K562 (cell line): ENCODE measurements at regions not wholly inside any gene's neighbourhood (a gene's known extent, or its start where the extent isn't known, plus 50 kb on each side); places are given as distances from the start of the nearest gene placed in this dataset.

Experiments used
- CTCF ChIP-seq, 3 experiments: IDR thresholded peaks in 2 of 3; conservative IDR thresholded peaks in 1 of 3; 2 replicates each; pipeline ENCODE4 v1.5.1; 2011 to 2012; ENCODE audit warnings: low read length in 3 of 3, mild to moderate bottlenecking in 3 of 3, control low read depth in 2 of 3, improper control_type of control experiment in 1 of 3, inconsistent platforms in 1 of 3, low read depth in 1 of 3, mixed read lengths in 1 of 3, moderate library complexity in 1 of 3; ENCODE audit not compliant: insufficient read depth in 2 of 3
- KLF13 ChIP-seq: fragments of 450-650 bp; IDR thresholded peaks from 2 replicates; pipeline ENCODE4 v1.6.1; 2016; ENCODE audit warnings: missing genetic modification characterization, low read depth, mild to moderate bottlenecking, missing compliant biosample characterization, moderate library complexity, borderline replicate concordance
- LEF1 ChIP-seq: fragments of 450-650 bp; IDR thresholded peaks from 2 replicates; pipeline ENCODE4 v1.6.1; 2016; ENCODE audit warnings: mild to moderate bottlenecking
- POLR2AphosphoS5 ChIP-seq: IDR thresholded peaks from 2 replicates; pipeline ENCODE4 v1.6.1; 2011; ENCODE audit warnings: mild to moderate bottlenecking, low read depth, low read length, moderate library complexity; ENCODE audit not compliant: control insufficient read depth, insufficient read depth
- RNF219 ChIP-seq: fragments of 250-450 bp; sonication (Bioruptor Pico); IDR thresholded peaks from 2 replicates; pipeline ENCODE4 v1.5.0; 2022; ENCODE audit warnings: mild to moderate bottlenecking
- SP1 ChIP-seq: sonication (generic); formaldehyde crosslinking; IDR thresholded peaks from 2 replicates; pipeline ENCODE4 v1.8.1; 2022; ENCODE audit warnings: mild to moderate bottlenecking, missing genetic modification reagents
- SP2 ChIP-seq: IDR thresholded peaks from 2 replicates; pipeline ENCODE4 v1.6.1; 2011; ENCODE audit warnings: mild to moderate bottlenecking, low read depth, low read length, moderate library complexity; ENCODE audit not compliant: poor library complexity, severe bottlenecking; ENCODE audit errors: extremely low read depth
- TAF1 ChIP-seq: IDR thresholded peaks from 2 replicates; pipeline ENCODE4 v1.6.1; 2011; ENCODE audit warnings: mild to moderate bottlenecking, low read length, moderate library complexity; ENCODE audit not compliant: insufficient read depth, control insufficient read depth, severe bottlenecking; ENCODE audit errors: extremely low read depth
- ZNF121 ChIP-seq: sonication (generic); formaldehyde crosslinking; conservative IDR thresholded peaks from 2 replicates; pipeline ENCODE4 v1.8.0; 2022; ENCODE audit warnings: missing genetic modification reagents
- ZNF444 ChIP-seq: fragments of 250-450 bp; sonication (Bioruptor Pico); IDR thresholded peaks from 2 replicates; pipeline ENCODE4 v1.4.0; 2020; ENCODE audit warnings: mild to moderate bottlenecking, moderate library complexity
- ZNF512 ChIP-seq: IDR thresholded peaks from 2 replicates; pipeline ENCODE4 v1.6.1; 2016; ENCODE audit warnings: missing genetic modification characterization, missing compliant biosample characterization
- ZNF668 ChIP-seq: fragments of 250-450 bp; sonication (Bioruptor Pico); IDR thresholded peaks from 2 replicates; pipeline ENCODE4 v1.8.0; 2022; ENCODE audit warnings: mild to moderate bottlenecking, inconsistent platforms
- TF ChIP-seq, protein P1 (sequence below): sonication (generic); formaldehyde crosslinking; IDR thresholded peaks from 2 replicates; pipeline ENCODE4 v1.8.0; 2022; ENCODE audit warnings: mild to moderate bottlenecking, missing genetic modification reagents, borderline replicate concordance

DNA sequence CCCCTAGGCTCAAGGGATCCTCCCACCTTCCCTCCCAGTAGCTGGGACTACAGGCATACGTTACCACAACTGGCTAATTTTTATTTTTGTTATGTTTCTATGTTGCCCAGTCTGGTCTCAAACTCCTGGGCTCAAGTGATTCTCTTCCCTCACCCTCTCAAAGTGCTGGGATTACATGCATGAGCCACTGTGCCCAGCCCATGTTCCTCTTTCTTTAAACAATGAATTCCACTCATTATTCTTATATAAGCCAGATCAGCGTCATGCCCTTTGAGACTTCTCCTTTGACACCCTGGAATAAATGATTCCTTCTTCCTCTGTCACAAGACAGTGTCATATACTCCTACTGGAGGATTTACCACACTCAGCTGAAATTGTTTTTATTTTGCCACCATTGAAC is 519.9 kb upstream of the SPRY2 start:
- TF ChIP-seq POLR2AphosphoS5 (no peak), RNF219 (CRISPR knock-in tag) (no peak), KLF13 (tag) (no peak), ZNF512 (tag) (no peak), ZNF121 (CRISPR knock-in tag) (no peak), CTCF (IDR thresholded peaks at IDR 0.05 in 2 of 3, conservative IDR thresholded peaks at IDR 0.05 in 1 of 3; ENCODE audit: insufficient read depth in 2 of 3, low read depth in 1 of 3, low read length in 3 of 3) (no peak), LEF1 (no peak), TAF1 (no peak), SP1 (no peak), ZNF444 (no peak), ZNF668 (no peak), SP2 (no peak)
- TF ChIP-seq, protein P1, sequence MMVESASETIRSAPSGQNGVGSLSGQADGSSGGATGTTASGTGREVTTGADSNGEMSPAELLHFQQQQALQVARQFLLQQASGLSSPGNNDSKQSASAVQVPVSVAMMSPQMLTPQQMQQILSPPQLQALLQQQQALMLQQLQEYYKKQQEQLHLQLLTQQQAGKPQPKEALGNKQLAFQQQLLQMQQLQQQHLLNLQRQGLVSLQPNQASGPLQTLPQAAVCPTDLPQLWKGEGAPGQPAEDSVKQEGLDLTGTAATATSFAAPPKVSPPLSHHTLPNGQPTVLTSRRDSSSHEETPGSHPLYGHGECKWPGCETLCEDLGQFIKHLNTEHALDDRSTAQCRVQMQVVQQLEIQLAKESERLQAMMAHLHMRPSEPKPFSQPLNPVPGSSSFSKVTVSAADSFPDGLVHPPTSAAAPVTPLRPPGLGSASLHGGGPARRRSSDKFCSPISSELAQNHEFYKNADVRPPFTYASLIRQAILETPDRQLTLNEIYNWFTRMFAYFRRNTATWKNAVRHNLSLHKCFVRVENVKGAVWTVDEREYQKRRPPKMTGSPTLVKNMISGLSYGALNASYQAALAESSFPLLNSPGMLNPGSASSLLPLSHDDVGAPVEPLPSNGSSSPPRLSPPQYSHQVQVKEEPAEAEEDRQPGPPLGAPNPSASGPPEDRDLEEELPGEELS: no peak
